Stimulated activated CD4-positive, alpha-beta T cell treated with anti-CD3 and anti-CD28 coated beads, Interleukin-4, amount 100 ng/mL, for 4 hours (primary cell): ENCODE measurements at regions not wholly inside any gene's neighbourhood (a gene's known extent, or its start where the extent isn't known, plus 50 kb on each side); places are given as distances from the start of the nearest gene placed in this dataset.
"Not testable (repeated sequence)": the region's sequence is repeated elsewhere in the genome, so short reads cannot be mapped to it uniquely, and the experiment has no call there.

Source experiments
- DNase-seq, 2 experiments: peaks; one replicate each; pipeline ENCODE4 v3.0.0-alpha.2; 2020

GRCh38 chr1:147103416-147104155 is 68.7 kb downstream of the PRKAB2 start:
- not testable (repeated sequence) for DNase-seq

GRCh38 chr1:147099192-147099591 is 73.1 kb downstream of the PRKAB2 start:
- DNase-seq = no peak

- DNase-seq = not testable (repeated sequence)
Observed at GRCh38 chr1:147098338-147098973, 73.8 kb downstream of the PRKAB2 start.

- no peak for DNase-seq
Observed at GRCh38 chr1:147095691-147096090, 76.6 kb downstream of the PRKAB2 start.

- DNase-seq = no peak
Observed at GRCh38 chr1:147091801-147092200, 80.5 kb downstream of the PRKAB2 start.

- DNase-seq = no peak
Observed at GRCh38 chr1:147089457-147089856, 82.8 kb downstream of the PRKAB2 start.

GRCh38 chr1:147086129-147086528 is 86.1 kb downstream of the PRKAB2 start:
- no peak for DNase-seq

GRCh38 chr1:147084273-147085096 is 87.8 kb downstream of the PRKAB2 start:
- peak; percentile 73 to 84 for DNase-seq

- no peak for DNase-seq
Observed at GRCh38 chr1:147083919-147084272, 88.4 kb downstream of the PRKAB2 start.

- DNase-seq = no peak
Observed at GRCh38 chr1:147080671-147081394, 91.4 kb downstream of the PRKAB2 start.

- no peak for DNase-seq
Observed at GRCh38 chr1:147080006-147080661, 92.1 kb downstream of the PRKAB2 start.

GRCh38 chr1:147079400-147080005 is 92.8 kb downstream of the PRKAB2 start:
- no peak for DNase-seq

- DNase-seq = no peak
Observed at GRCh38 chr1:147078606-147079399, 93.5 kb downstream of the PRKAB2 start.

GRCh38 chr1:147077936-147078605 is 94.2 kb downstream of the PRKAB2 start:
- no peak for DNase-seq

GRCh38 chr1:147077523-147077922 is 94.7 kb downstream of the PRKAB2 start:
- DNase-seq = no peak

- no peak for DNase-seq
Observed at GRCh38 chr1:147077081-147077480, 95.2 kb downstream of the PRKAB2 start.

GRCh38 chr1:147076442-147076841 is 95.8 kb downstream of the PRKAB2 start:
- DNase-seq = no peak

GRCh38 chr1:147072482-147073432 is 99.5 kb downstream of the PRKAB2 start:
- no peak for DNase-seq

GRCh38 chr1:147071142-147071541 is 101.1 kb downstream of the PRKAB2 start:
- DNase-seq = no peak
